ENCODE measurements at regions not wholly inside any gene's neighbourhood (a gene's known extent, or its start where the extent isn't known, plus 50 kb on each side); places are given as distances from the start of the nearest gene placed in this dataset.

DNA sequence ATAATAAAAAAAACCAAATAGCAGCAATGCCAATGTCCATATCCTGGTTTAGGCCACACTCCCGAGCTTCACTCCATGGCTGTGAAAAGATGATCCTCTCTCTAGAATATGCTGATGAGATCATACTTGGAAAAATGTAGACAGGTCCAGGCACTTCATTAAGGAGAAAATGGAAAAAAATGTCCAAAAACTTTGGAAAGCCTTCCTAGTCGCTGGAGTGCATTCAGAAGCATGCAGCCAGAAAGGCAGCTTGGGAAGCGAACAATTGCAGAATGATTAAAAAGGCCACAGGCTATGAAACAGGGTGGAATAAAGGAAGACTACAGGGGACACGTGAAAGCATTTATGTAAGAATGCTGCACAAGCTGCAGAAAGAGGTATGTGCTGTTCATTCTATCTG, 165.6 kb upstream of the HCCS start:
- TF ChIP-seq, protein P1, sequence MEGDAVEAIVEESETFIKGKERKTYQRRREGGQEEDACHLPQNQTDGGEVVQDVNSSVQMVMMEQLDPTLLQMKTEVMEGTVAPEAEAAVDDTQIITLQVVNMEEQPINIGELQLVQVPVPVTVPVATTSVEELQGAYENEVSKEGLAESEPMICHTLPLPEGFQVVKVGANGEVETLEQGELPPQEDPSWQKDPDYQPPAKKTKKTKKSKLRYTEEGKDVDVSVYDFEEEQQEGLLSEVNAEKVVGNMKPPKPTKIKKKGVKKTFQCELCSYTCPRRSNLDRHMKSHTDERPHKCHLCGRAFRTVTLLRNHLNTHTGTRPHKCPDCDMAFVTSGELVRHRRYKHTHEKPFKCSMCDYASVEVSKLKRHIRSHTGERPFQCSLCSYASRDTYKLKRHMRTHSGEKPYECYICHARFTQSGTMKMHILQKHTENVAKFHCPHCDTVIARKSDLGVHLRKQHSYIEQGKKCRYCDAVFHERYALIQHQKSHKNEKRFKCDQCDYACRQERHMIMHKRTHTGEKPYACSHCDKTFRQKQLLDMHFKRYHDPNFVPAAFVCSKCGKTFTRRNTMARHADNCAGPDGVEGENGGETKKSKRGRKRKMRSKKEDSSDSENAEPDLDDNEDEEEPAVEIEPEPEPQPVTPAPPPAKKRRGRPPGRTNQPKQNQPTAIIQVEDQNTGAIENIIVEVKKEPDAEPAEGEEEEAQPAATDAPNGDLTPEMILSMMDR (IDR thresholded peaks at IDR 0.05), result no peak
- TF ChIP-seq POLR2A (IDR thresholded peaks at IDR 0.05) (no peak), POLR2AphosphoS5 (IDR thresholded peaks at IDR 0.05) (no peak), EP300 (IDR thresholded peaks at IDR 0.05) (no peak)
